Endothelial cell of umbilical vein (primary cell): ENCODE measurements at regions not wholly inside any gene's neighbourhood (a gene's known extent, or its start where the extent isn't known, plus 50 kb on each side); places are given as distances from the start of the nearest gene placed in this dataset.

ENCODE experiments used
- BruUV-seq: library from RNA; stranded (reverse); fragments of 400-500 nt; replicated peaks from 2 replicates; lab custom pipeline; 2021; lab: Mats Ljungman, UMichigan
- CTCF ChIA-PET: fragments of 300-600, 350-600 bp; sonication (Branson Sonifier 250); formaldehyde crosslinking; loops from one replicate; lab custom pipeline; 2021; ENCODE audit warnings: antibody characterized with exemption, inconsistent platforms; lab: Charles Lee
- POLR2A ChIA-PET: fragments of 300-600, 350-600 bp; sonication (Branson Sonifier 250); formaldehyde crosslinking; loops from one replicate; lab custom pipeline; 2021; ENCODE audit warnings: antibody characterized with exemption, inconsistent platforms; lab: Charles Lee
- DNase-seq: peaks from one replicate; pipeline ENCODE4 v3.0.0-alpha.2; 2011; ENCODE audit warnings: low read depth, low spot score
- FAIRE-seq: peaks from 2 replicates; lab custom pipeline; 2011; peaks lifted over from hg19 to GRCh38; lab: Jason Lieb, UNC
- H2AFZ ChIP-seq: 2 replicates; pipeline ENCODE4 v1.6.0; 2012; ENCODE audit warnings: low read depth, low read length, control low read depth, inconsistent platforms
- H3K27ac ChIP-seq: 2 replicates; pipeline ENCODE4 v1.5.1; 2011; ENCODE audit warnings: low read depth, mild to moderate bottlenecking, control low read depth, low read length, moderate library complexity; ENCODE audit not compliant: insufficient read depth
- H3K27me3 ChIP-seq, 2 experiments: 2 replicates each; pipeline versions ENCODE4 v1.6.0 to v1.6.1; 2011; ENCODE audit warnings: low read length in 2 of 2, mixed read lengths in 1 of 2; ENCODE audit not compliant: control insufficient read depth in 2 of 2, insufficient read depth in 2 of 2
- H3K36me3 ChIP-seq, 2 experiments: 2 replicates in 1 of 2; 3 replicates in 1 of 2; pipeline ENCODE4 v1.5.1; 2011; ENCODE audit warnings: low read length in 2 of 2, mild to moderate bottlenecking in 1 of 2, moderate library complexity in 1 of 2; ENCODE audit not compliant: control insufficient read depth in 2 of 2, insufficient read depth in 2 of 2; ENCODE audit errors: extremely low read depth in 1 of 2
- H3K4me1 ChIP-seq: 3 replicates; pipeline ENCODE4 v1.5.1; 2011; ENCODE audit warnings: mild to moderate bottlenecking, low read length; ENCODE audit not compliant: control insufficient read depth, insufficient read depth; ENCODE audit errors: extremely low read depth
- H3K4me2 ChIP-seq: 2 replicates; pipeline ENCODE4 v1.6.1; 2011; ENCODE audit warnings: low read length, control low read depth, mixed read lengths; ENCODE audit not compliant: insufficient read depth
- H3K4me3 ChIP-seq, 3 experiments: fragments of 200-600 bp in 1 of 3; sonication (generic), shearing (Covaris generic) in 1 of 3; replicated peaks in 1 of 3; 2 replicates each; pipeline ENCODE4 v1.5.1; 2011 to 2016; ENCODE audit warnings: control low read depth in 3 of 3, low read length in 3 of 3, mild to moderate bottlenecking in 2 of 3, inconsistent platforms in 1 of 3, low read depth in 1 of 3, moderate library complexity in 1 of 3; ENCODE audit not compliant: insufficient read depth in 1 of 3
- H3K79me2 ChIP-seq: 2 replicates; pipeline ENCODE4 v1.6.0; 2012; ENCODE audit warnings: low read length, inconsistent platforms; ENCODE audit not compliant: control insufficient read depth, insufficient read depth
- H3K9ac ChIP-seq: replicated peaks from 2 replicates; pipeline ENCODE3; 2011; ENCODE audit warnings: low read length, control low read depth; ENCODE audit not compliant: insufficient read depth; ENCODE audit errors: extremely low read depth
- H3K9me1 ChIP-seq: replicated peaks from 3 replicates; pipeline ENCODE4 v1.6.0; 2011; ENCODE audit warnings: mild to moderate bottlenecking, low read length; ENCODE audit not compliant: control insufficient read depth, insufficient read depth; ENCODE audit errors: extremely low read depth
- H3K9me3 ChIP-seq: replicated peaks from 2 replicates; pipeline ENCODE4 v1.5.1; 2012; ENCODE audit warnings: low read length, inconsistent platforms; ENCODE audit not compliant: control insufficient read depth, insufficient read depth
- H4K20me1 ChIP-seq: replicated peaks from 2 replicates; pipeline ENCODE3; 2011; ENCODE audit warnings: mild to moderate bottlenecking, low read length; ENCODE audit not compliant: control insufficient read depth, insufficient read depth; ENCODE audit errors: extremely low read depth
- CTCF ChIP-seq, 2 donors: IDR thresholded peaks; 1 replicate in 1 of 2; 2 replicates in 1 of 2; pipeline ENCODE4 v1.5.1; 2011; ENCODE audit warnings: low read length in 2 of 2, mild to moderate bottlenecking in 2 of 2, moderate library complexity in 2 of 2, control low read depth in 1 of 2, inconsistent platforms in 1 of 2, low read depth in 1 of 2; ENCODE audit not compliant: insufficient read depth in 1 of 2; ENCODE audit errors: extremely low read depth in 1 of 2
- EZH2 ChIP-seq: IDR thresholded peaks from 2 replicates; pipeline ENCODE4 v1.6.1; 2012; ENCODE audit warnings: borderline replicate concordance, low read depth, mild to moderate bottlenecking, moderate library complexity, low read length, inconsistent platforms; ENCODE audit not compliant: severe bottlenecking
- FOS ChIP-seq: IDR thresholded peaks from 2 replicates; pipeline ENCODE4 v1.6.1; 2011; ENCODE audit warnings: mild to moderate bottlenecking, low read length, moderate library complexity, borderline replicate concordance; ENCODE audit not compliant: insufficient read depth
- GATA2 ChIP-seq: IDR thresholded peaks from 2 replicates; pipeline ENCODE4 v1.7.0; 2011; ENCODE audit warnings: low read depth, mild to moderate bottlenecking, moderate library complexity, mixed read lengths, low read length; ENCODE audit not compliant: insufficient read length, insufficient read depth
- JUN ChIP-seq: IDR thresholded peaks from 2 replicates; pipeline ENCODE4 v1.6.1; 2011; ENCODE audit warnings: borderline replicate concordance, low read depth; ENCODE audit not compliant: insufficient read length, insufficient read depth
- MAX ChIP-seq: IDR thresholded peaks from 2 replicates; pipeline ENCODE4 v1.6.1; 2011; ENCODE audit not compliant: insufficient read depth, insufficient read length
- MYC ChIP-seq: IDR thresholded peaks from one replicate; pipeline ENCODE4 v1.6.1; 2011; ENCODE audit warnings: mild to moderate bottlenecking, low read depth, low read length
- POLR2A ChIP-seq: IDR thresholded peaks from 2 replicates; pipeline ENCODE4 v1.6.1; 2012; ENCODE audit warnings: low read depth, mild to moderate bottlenecking, control low read depth, low read length
- POLR2AphosphoS5 ChIP-seq: IDR thresholded peaks from 2 replicates; pipeline ENCODE4 v1.6.1; 2012; ENCODE audit warnings: low read depth, mild to moderate bottlenecking, control low read depth, low read length, moderate library complexity; ENCODE audit not compliant: insufficient read depth
- dilution Hi-C: fragments of 300-500 bp; cut with MboI; formaldehyde crosslinking; loops from one replicate; pipeline ENCODE4 v1.15.0; 2019; ENCODE audit warnings: low sequenced_read_pairs; ENCODE audit not compliant: extremely low pct_ligation_motif_present
- intact Hi-C: fragments of 100-400 bp; cut with micrococcal nuclease; formaldehyde crosslinking; loops from one replicate; pipeline ENCODE4 v1.10.0; 2022

- BruUV-seq = no TSS peak
- H3K27ac ChIP-seq = no peak overlapping the region
- no peaks in the 10 kb centered on the region for H3K79me2 ChIP-seq
- ChIA-PET CTCF (no interaction called here), POLR2A (no interaction called here)
- no peaks in the 10 kb centered on the region for H4K20me1 ChIP-seq
- intact Hi-C loops (no loop called here), dilution Hi-C loops (no loop called here)
- H3K4me3 ChIP-seq = no peak overlapping the region
- no peaks in the 10 kb centered on the region for H3K9me1 ChIP-seq
- H3K4me2 ChIP-seq = no peak overlapping the region
- TF ChIP-seq POLR2A = no peak
- no peak for TF ChIP-seq JUN
- no peak for TF ChIP-seq POLR2AphosphoS5
- no peak for TF ChIP-seq MAX
- no peak for TF ChIP-seq EZH2
- no peak for TF ChIP-seq FOS
- TF ChIP-seq GATA2 = no peak
- no peak for TF ChIP-seq MYC
- no peak for TF ChIP-seq CTCF (IDR thresholded peaks at IDR 0.05; ENCODE audit: extremely low read depth in 1 of 2, insufficient read depth in 1 of 2, low read depth in 1 of 2, low read length in 2 of 2)
- no peak overlapping the region for H3K9ac ChIP-seq
- H3K9me3 ChIP-seq = no peaks in the 10 kb centered on the region
- no peaks in the 10 kb centered on the region for H3K36me3 ChIP-seq
- no peak overlapping the region for H2AFZ ChIP-seq
- peaks cover 8% of the 10 kb centered on the region for H3K4me1 ChIP-seq
- H3K27me3 ChIP-seq = peaks cover 0 to 1% of the 10 kb centered on the region in 2 experiments
- DNase-seq = no peak
- FAIRE-seq = no peak
Measured at GRCh38 chr7:83820641-83821040, 171.7 kb upstream of the SEMA3E start.
